ENCODE measurements at regions not wholly inside any gene's neighbourhood (a gene's known extent, or its start where the extent isn't known, plus 50 kb on each side); places are given as distances from the start of the nearest gene placed in this dataset.

GRCh38 chr14:97705107-97705506 lies 907.9 kb downstream of the VRK1 start:
- no peak for DNase-seq

- DNase-seq: no peak
Measured at GRCh38 chr14:97705976-97706375, 908.8 kb downstream of the VRK1 start.

GRCh38 chr14:97706819-97707218 lies 909.6 kb downstream of the VRK1 start:
- no peak for DNase-seq

- peak; percentile 22 for DNase-seq
Measured at GRCh38 chr14:97707603-97708002, 910.4 kb downstream of the VRK1 start.

- peak; percentile 42 for DNase-seq
Measured at GRCh38 chr14:97709552-97709951, 912.4 kb downstream of the VRK1 start.

- no peak for DNase-seq
Measured at GRCh38 chr14:97710726-97711125, 913.5 kb downstream of the VRK1 start.

- no peak for DNase-seq
Measured at GRCh38 chr14:97712471-97712870, 915.3 kb downstream of the VRK1 start.

- DNase-seq: no peak
Measured at GRCh38 chr14:97713023-97713422, 915.8 kb downstream of the VRK1 start.

- no peak for DNase-seq
Measured at GRCh38 chr14:97718886-97719442, 921.8 kb downstream of the VRK1 start.

- DNase-seq: peak; percentile 40
Measured at GRCh38 chr14:97719931-97720330, 922.7 kb downstream of the VRK1 start.

GRCh38 chr14:97723351-97723750 lies 926.2 kb downstream of the VRK1 start:
- DNase-seq: no peak

GRCh38 chr14:97723819-97724218 lies 926.6 kb downstream of the VRK1 start:
- DNase-seq: no peak

- DNase-seq: peak; percentile 37
Measured at GRCh38 chr14:97724265-97724731, 927.1 kb downstream of the VRK1 start.

GRCh38 chr14:97726676-97727075 lies 929.5 kb downstream of the VRK1 start:
- no peak for DNase-seq

- no peak for DNase-seq
Measured at GRCh38 chr14:97730706-97731105, 933.5 kb downstream of the VRK1 start.

- no peak for DNase-seq
Measured at GRCh38 chr14:97731800-97732199, 934.6 kb downstream of the VRK1 start.

GRCh38 chr14:97747316-97747715 lies 950.1 kb downstream of the VRK1 start:
- DNase-seq: no peak

GRCh38 chr14:97748616-97749015 lies 951.4 kb downstream of the VRK1 start:
- DNase-seq: no peak

- DNase-seq: no peak
Measured at GRCh38 chr14:97757491-97757890, 960.3 kb downstream of the VRK1 start.

GRCh38 chr14:97760050-97760449 lies 962.9 kb downstream of the VRK1 start:
- no peak for DNase-seq

- DNase-seq: no peak
Measured at GRCh38 chr14:97762386-97762785, 965.2 kb downstream of the VRK1 start.

GRCh38 chr14:97771340-97772045 lies 974.3 kb downstream of the VRK1 start:
- DNase-seq: no peak

GRCh38 chr14:97773598-97773997 lies 976.4 kb downstream of the VRK1 start:
- DNase-seq: no peak

- no peak for DNase-seq
Measured at GRCh38 chr14:97776890-97777558, 979.8 kb downstream of the VRK1 start.
